BJ (cell line): ENCODE measurements at regions not wholly inside any gene's neighbourhood (a gene's known extent, or its start where the extent isn't known, plus 50 kb on each side); places are given as distances from the start of the nearest gene placed in this dataset.

Source experiments
- CTCF ChIA-PET: fragments of 350-600 bp; formaldehyde crosslinking; extraction: SDS; loops from one replicate; lab custom pipeline; 2021; ENCODE audit warnings: antibody characterized with exemption, inconsistent platforms; lab: Yijun Ruan, JAX
- POLR2A ChIA-PET: fragments of 300-600 bp; sonication (Branson Sonifier 250); formaldehyde crosslinking; extraction: SDS; loops from one replicate; lab custom pipeline; 2021; ENCODE audit warnings: antibody characterized with exemption; lab: Charles Lee
- DNase-seq: peaks from one replicate; pipeline ENCODE4 v3.0.0-alpha.2; 2011; ENCODE audit warnings: low read depth
- H3K27me3 ChIP-seq: 2 replicates; pipeline ENCODE4 v1.6.0; 2011; ENCODE audit warnings: low read length; ENCODE audit not compliant: control insufficient read depth, insufficient read depth
- H3K36me3 ChIP-seq: 2 replicates; pipeline ENCODE4 v1.5.1; 2011; ENCODE audit warnings: low read length; ENCODE audit not compliant: control insufficient read depth, insufficient read depth
- H3K4me3 ChIP-seq: 2 replicates; pipeline ENCODE4 v1.5.1; 2011; ENCODE audit warnings: low read depth, mild to moderate bottlenecking, control low read depth, low read length
- TF ChIP-seq, protein P1 (sequence below): IDR thresholded peaks from 2 replicates; pipeline ENCODE4 v1.5.1; 2011; ENCODE audit warnings: low read depth, mild to moderate bottlenecking, control low read depth, inconsistent platforms, low read length, moderate library complexity; ENCODE audit not compliant: insufficient read depth

DNA sequence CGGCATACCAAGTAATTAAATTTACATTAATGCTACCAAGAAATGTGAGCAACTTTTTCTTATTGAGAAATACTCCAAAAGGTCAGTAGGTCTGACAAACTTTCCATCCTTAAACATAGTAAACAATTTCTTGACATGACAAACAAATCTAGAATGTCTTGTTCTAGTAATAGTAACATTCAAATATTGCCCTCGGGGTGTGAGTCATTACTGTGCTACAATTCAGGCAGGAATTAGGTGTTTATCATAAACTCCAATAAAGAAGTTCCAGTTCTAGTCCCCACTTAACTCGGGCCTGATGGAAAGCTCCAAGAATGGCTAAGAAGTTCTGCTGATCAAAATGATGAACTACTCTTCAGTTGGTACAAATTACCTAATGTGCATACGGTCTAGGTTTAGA, 235.6 kb upstream of the TUSC1 start:
- Histone ChIP-seq H3K36me3 (no peaks in the 10 kb centered on the region), H3K4me3 (no peak overlapping the region), H3K27me3 (no peaks in the 10 kb centered on the region)
- DNase-seq: no peak
- TF ChIP-seq, protein P1, sequence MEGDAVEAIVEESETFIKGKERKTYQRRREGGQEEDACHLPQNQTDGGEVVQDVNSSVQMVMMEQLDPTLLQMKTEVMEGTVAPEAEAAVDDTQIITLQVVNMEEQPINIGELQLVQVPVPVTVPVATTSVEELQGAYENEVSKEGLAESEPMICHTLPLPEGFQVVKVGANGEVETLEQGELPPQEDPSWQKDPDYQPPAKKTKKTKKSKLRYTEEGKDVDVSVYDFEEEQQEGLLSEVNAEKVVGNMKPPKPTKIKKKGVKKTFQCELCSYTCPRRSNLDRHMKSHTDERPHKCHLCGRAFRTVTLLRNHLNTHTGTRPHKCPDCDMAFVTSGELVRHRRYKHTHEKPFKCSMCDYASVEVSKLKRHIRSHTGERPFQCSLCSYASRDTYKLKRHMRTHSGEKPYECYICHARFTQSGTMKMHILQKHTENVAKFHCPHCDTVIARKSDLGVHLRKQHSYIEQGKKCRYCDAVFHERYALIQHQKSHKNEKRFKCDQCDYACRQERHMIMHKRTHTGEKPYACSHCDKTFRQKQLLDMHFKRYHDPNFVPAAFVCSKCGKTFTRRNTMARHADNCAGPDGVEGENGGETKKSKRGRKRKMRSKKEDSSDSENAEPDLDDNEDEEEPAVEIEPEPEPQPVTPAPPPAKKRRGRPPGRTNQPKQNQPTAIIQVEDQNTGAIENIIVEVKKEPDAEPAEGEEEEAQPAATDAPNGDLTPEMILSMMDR: no peak
- POLR2A ChIA-PET: no interaction called here
- CTCF ChIA-PET: no interaction called here

DNA sequence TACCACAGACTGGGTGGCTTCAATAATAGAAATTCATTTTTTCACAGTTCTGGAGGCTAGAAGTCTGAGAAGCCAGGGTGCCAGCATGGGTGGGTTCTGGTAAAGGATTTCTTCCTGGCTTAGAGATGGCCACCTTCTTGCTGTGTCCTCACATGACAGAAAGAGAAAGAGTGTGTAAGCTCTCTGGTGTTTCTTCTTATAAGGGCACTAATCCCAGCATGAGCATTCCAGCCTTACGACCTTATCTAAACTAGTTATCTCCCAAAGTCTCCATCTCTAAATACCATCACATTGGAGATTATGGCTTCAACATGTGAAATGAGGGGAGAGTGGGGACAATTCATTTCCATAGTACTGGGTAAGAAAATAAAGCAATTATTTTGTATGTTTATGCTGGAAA, 226.5 kb upstream of the TUSC1 start:
- TF ChIP-seq, protein P1: no peak
- ChIA-PET CTCF (no interaction called here), POLR2A (no interaction called here)
- Histone ChIP-seq H3K4me3 (no peak overlapping the region), H3K36me3 (no peaks in the 10 kb centered on the region), H3K27me3 (no peaks in the 10 kb centered on the region)
- no peak for DNase-seq

DNA sequence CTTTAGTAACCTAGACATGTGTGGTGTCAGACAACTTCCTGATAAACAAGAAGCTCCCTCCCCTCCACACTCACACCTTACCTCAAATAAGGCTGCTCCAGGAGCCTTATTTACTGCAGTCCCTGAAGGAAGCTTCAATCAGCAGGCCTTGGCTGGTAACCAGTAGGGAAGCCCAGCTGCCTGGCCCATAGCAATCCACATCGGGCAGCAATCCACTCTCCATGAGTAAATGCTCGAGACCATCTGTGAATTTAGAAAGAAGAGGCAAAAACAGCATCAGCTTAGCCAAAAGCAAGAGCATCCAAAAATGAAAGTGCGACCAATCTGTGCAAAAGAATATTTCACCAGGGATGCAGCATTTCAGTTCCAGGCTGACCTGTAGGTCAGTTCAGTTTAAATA, 213.3 kb upstream of the TUSC1 start:
- no peaks in the 10 kb centered on the region for H3K36me3 ChIP-seq
- no peak for DNase-seq
- ChIA-PET POLR2A (no interaction called here), CTCF (no interaction called here)
- H3K4me3 ChIP-seq: no peak overlapping the region
- TF ChIP-seq, protein P1: no peak
- no peaks in the 10 kb centered on the region for H3K27me3 ChIP-seq

DNA sequence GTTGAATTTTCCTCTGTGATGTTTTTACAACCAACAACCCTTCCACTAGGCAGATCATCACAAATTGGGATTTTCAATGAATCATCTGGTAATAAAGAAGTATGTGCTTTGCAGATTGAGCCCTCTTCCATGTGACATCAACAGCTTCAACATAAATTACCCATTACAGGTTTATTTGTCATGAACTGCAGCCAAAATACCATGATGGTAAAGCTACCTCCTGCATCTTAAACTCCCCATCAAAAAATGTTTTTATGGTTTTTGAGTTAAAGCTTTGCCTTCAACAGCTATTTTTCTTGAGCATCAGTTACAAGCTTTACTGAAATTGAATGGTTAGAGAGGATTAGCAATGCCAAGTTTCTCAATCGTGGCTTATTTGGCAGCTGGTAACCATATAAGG, 211.4 kb upstream of the TUSC1 start:
- no peak for DNase-seq
- TF ChIP-seq, protein P1: no peak
- ChIA-PET POLR2A (no interaction called here), CTCF (no interaction called here)
- no peaks in the 10 kb centered on the region for H3K36me3 ChIP-seq
- H3K27me3 ChIP-seq: no peaks in the 10 kb centered on the region
- H3K4me3 ChIP-seq: no peak overlapping the region

DNA sequence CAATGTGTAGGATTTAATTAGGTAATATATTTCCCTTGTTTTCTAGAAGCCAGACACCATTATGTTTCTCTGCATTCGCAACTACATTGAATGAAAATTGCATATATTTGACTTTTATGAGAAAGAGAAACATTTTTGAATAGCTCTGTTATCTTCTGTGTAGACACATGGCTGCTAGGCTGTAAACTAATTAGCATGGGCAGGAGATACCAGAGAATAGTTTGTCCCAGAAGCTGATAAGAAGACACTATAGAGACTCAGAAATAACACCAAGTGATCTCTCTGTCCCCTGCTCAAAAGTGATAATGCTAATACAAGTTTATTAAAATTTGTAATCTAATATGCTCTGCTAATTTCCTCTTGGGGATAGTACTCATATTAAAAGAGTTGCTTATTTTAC, 198.0 kb upstream of the TUSC1 start:
- ChIA-PET POLR2A (no interaction called here), CTCF (no interaction called here)
- no peak overlapping the region for H3K4me3 ChIP-seq
- no peaks in the 10 kb centered on the region for H3K27me3 ChIP-seq
- H3K36me3 ChIP-seq: no peaks in the 10 kb centered on the region
- TF ChIP-seq, protein P1: no peak
- no peak for DNase-seq
